ENCODE measurements at regions not wholly inside any gene's neighbourhood (a gene's known extent, or its start where the extent isn't known, plus 50 kb on each side); places are given as distances from the start of the nearest gene placed in this dataset.

GRCh38 chr2:234290671-234291070, 206.2 kb downstream of the ARL4C start:
- TF ChIP-seq CTCF (IDR thresholded peaks at IDR 0.05), result no peak

- no peak for TF ChIP-seq CTCF (IDR thresholded peaks at IDR 0.05)
Observed at GRCh38 chr2:234289834-234290590, 206.9 kb downstream of the ARL4C start.

DNA sequence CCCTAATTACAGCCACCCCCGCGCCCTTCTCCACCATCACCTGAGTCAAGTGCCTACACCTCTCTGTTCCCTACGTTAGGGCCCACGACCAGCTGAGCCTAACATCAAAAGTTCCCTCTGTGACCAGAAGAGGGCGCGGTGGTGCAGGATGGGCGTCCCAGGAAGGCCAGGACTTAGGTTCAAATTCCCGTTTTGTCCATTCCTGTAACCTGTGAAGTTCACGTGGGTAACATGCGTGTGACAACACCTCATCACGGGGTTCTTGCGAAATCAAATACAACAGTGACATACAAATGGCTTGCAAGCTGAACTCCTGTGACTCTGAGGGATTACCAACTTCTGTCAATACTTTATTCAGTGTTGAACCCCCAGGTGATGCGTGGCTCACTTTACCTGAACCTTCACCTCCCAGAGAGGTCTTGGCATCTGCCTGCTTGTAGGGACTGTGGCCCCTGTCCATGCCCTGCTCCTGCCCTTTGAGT, 207.9 kb downstream of the ARL4C start:
- TF ChIP-seq CTCF (IDR thresholded peaks at IDR 0.05), result peak; percentile 69

GRCh38 chr2:234287650-234288049, 209.2 kb downstream of the ARL4C start:
- TF ChIP-seq CTCF (IDR thresholded peaks at IDR 0.05), result no peak

- TF ChIP-seq CTCF (IDR thresholded peaks at IDR 0.05), result no peak
Observed at GRCh38 chr2:234286956-234287355, 209.9 kb downstream of the ARL4C start.

- no peak for TF ChIP-seq CTCF (IDR thresholded peaks at IDR 0.05)
Observed at GRCh38 chr2:234286118-234286598, 210.7 kb downstream of the ARL4C start.

GRCh38 chr2:234285541-234285940, 211.3 kb downstream of the ARL4C start:
- TF ChIP-seq CTCF (IDR thresholded peaks at IDR 0.05), result no peak
